IPS-18a (cell line): ENCODE measurements at regions not wholly inside any gene's neighbourhood (a gene's known extent, or its start where the extent isn't known, plus 50 kb on each side); places are given as distances from the start of the nearest gene placed in this dataset.
"Not testable (repeated sequence)": the region's sequence is repeated elsewhere in the genome, so short reads cannot be mapped to it uniquely, and the experiment has no call there.

Source experiments
- H3K27ac ChIP-seq: one replicate; pipeline ENCODE4 v1.5.1; 2013; ENCODE audit warnings: low read length
- H3K27me3 ChIP-seq: one replicate; pipeline ENCODE4 v1.6.1; 2013; ENCODE audit warnings: mild to moderate bottlenecking, low read length; ENCODE audit not compliant: control insufficient read depth, insufficient read depth
- H3K36me3 ChIP-seq: one replicate; pipeline ENCODE4 v1.6.1; 2013; ENCODE audit warnings: low read depth, low read length; ENCODE audit not compliant: control insufficient read depth
- H3K4me1 ChIP-seq: one replicate; pipeline ENCODE4 v1.6.1; 2013; ENCODE audit warnings: low read depth, low read length; ENCODE audit not compliant: control insufficient read depth
- H3K4me3 ChIP-seq: one replicate; pipeline ENCODE4 v1.5.1; 2013; ENCODE audit warnings: low read length
- H3K9ac ChIP-seq: one replicate; pipeline ENCODE4 v1.6.1; 2013; ENCODE audit warnings: mild to moderate bottlenecking, low read length, moderate library complexity
- H3K9me3 ChIP-seq: one replicate; pipeline ENCODE4 v1.6.1; 2013; ENCODE audit warnings: low read depth, low read length; ENCODE audit not compliant: control insufficient read depth

- Histone ChIP-seq H3K36me3 (no peaks in the 10 kb centered on the region), H3K4me1 (no peaks in the 10 kb centered on the region), H3K27me3 (no peaks in the 10 kb centered on the region), H3K27ac (no peak overlapping the region), H3K9me3 (peaks cover 5% of the 10 kb centered on the region), H3K9ac (no peak overlapping the region), H3K4me3 (no peak overlapping the region)
These were observed 394.5 kb downstream of the LTN1 start for GRCh38 chr21:28598214-28598613.

GRCh38 chr21:28592205-28592865 lies 400.3 kb downstream of the LTN1 start:
- no peak overlapping the region for H3K4me3 ChIP-seq
- H3K9me3 ChIP-seq = no peaks in the 10 kb centered on the region
- no peaks in the 10 kb centered on the region for H3K27me3 ChIP-seq
- peaks cover 14% of the 10 kb centered on the region for H3K4me1 ChIP-seq
- no peak overlapping the region for H3K9ac ChIP-seq
- H3K27ac ChIP-seq = no peak overlapping the region
- H3K36me3 ChIP-seq = no peaks in the 10 kb centered on the region

- Histone ChIP-seq H3K9me3 (no peaks in the 10 kb centered on the region), H3K36me3 (no peaks in the 10 kb centered on the region), H3K9ac (no peak overlapping the region)
These were observed 402.0 kb downstream of the LTN1 start for GRCh38 chr21:28590676-28591075.

GRCh38 chr21:28590026-28590425 lies 402.7 kb downstream of the LTN1 start:
- Histone ChIP-seq H3K9ac (no peak overlapping the region), H3K27ac (no peak overlapping the region), H3K4me3 (no peak overlapping the region), H3K27me3 (no peaks in the 10 kb centered on the region), H3K36me3 (no peaks in the 10 kb centered on the region), H3K4me1 (peaks cover 19% of the 10 kb centered on the region), H3K9me3 (no peaks in the 10 kb centered on the region)

More at GRCh38 chr21:28590676-28591075, 402.0 kb downstream of the LTN1 start:
- no peaks in the 10 kb centered on the region for H3K27me3 ChIP-seq
- H3K4me1 ChIP-seq = peaks cover 19% of the 10 kb centered on the region
- H3K4me3 ChIP-seq = peak overlapping the region; percentile 10
- H3K27ac ChIP-seq = no peak overlapping the region

- H3K36me3 ChIP-seq = no peaks in the 10 kb centered on the region
- no peak overlapping the region for H3K27ac ChIP-seq
- peaks cover 19% of the 10 kb centered on the region for H3K4me1 ChIP-seq
- no peak overlapping the region for H3K4me3 ChIP-seq
- H3K9me3 ChIP-seq = no peaks in the 10 kb centered on the region
- no peak overlapping the region for H3K9ac ChIP-seq
- H3K27me3 ChIP-seq = no peaks in the 10 kb centered on the region
These were observed 403.7 kb downstream of the LTN1 start for GRCh38 chr21:28588997-28589396.

GRCh38 chr21:28587748-28588147 lies 404.9 kb downstream of the LTN1 start:
- H3K9me3 ChIP-seq = no peaks in the 10 kb centered on the region
- H3K4me1 ChIP-seq = peaks cover 19% of the 10 kb centered on the region
- H3K9ac ChIP-seq = no peak overlapping the region
- no peaks in the 10 kb centered on the region for H3K36me3 ChIP-seq
- H3K4me3 ChIP-seq = no peak overlapping the region
- no peak overlapping the region for H3K27ac ChIP-seq
- no peaks in the 10 kb centered on the region for H3K27me3 ChIP-seq

GRCh38 chr21:28581976-28582375 lies 410.7 kb downstream of the LTN1 start:
- H3K27me3 ChIP-seq = no peaks in the 10 kb centered on the region
- no peaks in the 10 kb centered on the region for H3K36me3 ChIP-seq
- H3K4me3 ChIP-seq = no peak overlapping the region
- H3K4me1 ChIP-seq = peaks cover 22% of the 10 kb centered on the region
- H3K9me3 ChIP-seq = no peaks in the 10 kb centered on the region
- no peak overlapping the region for H3K27ac ChIP-seq
- no peak overlapping the region for H3K9ac ChIP-seq

GRCh38 chr21:28581311-28581731 lies 411.4 kb downstream of the LTN1 start:
- H3K27ac ChIP-seq, H3K9me3 ChIP-seq, H3K27me3 ChIP-seq, H3K4me3 ChIP-seq, H3K36me3 ChIP-seq, H3K9ac ChIP-seq: not testable (repeated sequence)
- H3K4me1 ChIP-seq = peaks cover 20% of the 10 kb centered on the region

- peaks cover 18% of the 10 kb centered on the region for H3K4me1 ChIP-seq
- H3K27ac ChIP-seq = no peak overlapping the region
- H3K36me3 ChIP-seq = no peaks in the 10 kb centered on the region
- H3K9me3 ChIP-seq = peaks cover 2% of the 10 kb centered on the region
- no peak overlapping the region for H3K4me3 ChIP-seq
- H3K9ac ChIP-seq = no peak overlapping the region
- H3K27me3 ChIP-seq = no peaks in the 10 kb centered on the region
These were observed 412.1 kb downstream of the LTN1 start for GRCh38 chr21:28580585-28580984.

GRCh38 chr21:28579986-28580550 lies 412.6 kb downstream of the LTN1 start:
- no peak overlapping the region for H3K4me3 ChIP-seq
- peaks cover 7% of the 10 kb centered on the region for H3K9me3 ChIP-seq
- H3K27ac ChIP-seq = no peak overlapping the region
- H3K4me1 ChIP-seq = peaks cover 18% of the 10 kb centered on the region
- H3K36me3 ChIP-seq = no peaks in the 10 kb centered on the region
- peak overlapping the region; percentile 17 for H3K9ac ChIP-seq
- H3K27me3 ChIP-seq = no peaks in the 10 kb centered on the region

GRCh38 chr21:28568692-28569091 lies 424.0 kb downstream of the LTN1 start:
- Histone ChIP-seq H3K4me3 (no peak overlapping the region), H3K9me3 (no peaks in the 10 kb centered on the region), H3K4me1 (no peaks in the 10 kb centered on the region), H3K36me3 (no peaks in the 10 kb centered on the region), H3K27me3 (no peaks in the 10 kb centered on the region), H3K9ac (no peak overlapping the region), H3K27ac (no peak overlapping the region)

GRCh38 chr21:28563933-28564332 lies 428.7 kb downstream of the LTN1 start:
- H3K9ac ChIP-seq, H3K36me3 ChIP-seq, H3K27ac ChIP-seq, H3K27me3 ChIP-seq, H3K4me3 ChIP-seq, H3K4me1 ChIP-seq, H3K9me3 ChIP-seq: not testable (repeated sequence)
